K562 (cell line): ENCODE measurements at regions not wholly inside any gene's neighbourhood (a gene's known extent, or its start where the extent isn't known, plus 50 kb on each side); places are given as distances from the start of the nearest gene placed in this dataset.

Source experiments
- ATAC-seq: fragments of 200-7000 bp; cut with Tn5 transposase; 3 replicates; pipeline ENCODE4 v1.9.1; 2020; ENCODE audit warnings: moderate library complexity
- BruUV-seq: library from RNA; stranded (reverse); fragments of 400-500 nt; replicated peaks from 2 replicates; lab custom pipeline; 2021; lab: Mats Ljungman, UMichigan
- CTCF ChIA-PET: fragments of 300-600 bp; formaldehyde crosslinking; extraction: SDS; loops from one replicate; lab custom pipeline; 2021; ENCODE audit warnings: low intra/inter-chr PET ratio; lab: Yijun Ruan, JAX
- POLR2A ChIA-PET: fragments of 300-600, 350-650 bp; sonication (Branson Sonifier 250); formaldehyde crosslinking; extraction: SDS; loops from one replicate; lab custom pipeline; 2021; ENCODE audit warnings: antibody characterized with exemption, inconsistent platforms; lab: Yijun Ruan, JAX
- DNase-seq, 4 experiments: peaks; one replicate each; pipeline versions ENCODE4 v3.0.0 to v3.0.0-alpha.2; 2011 to 2018; ENCODE audit warnings: low spot score in 3 of 4, mixed read lengths in 3 of 4; ENCODE audit errors: extremely low read depth in 1 of 4
- FAIRE-seq: peaks from 2 replicates; lab custom pipeline; 2011; peaks lifted over from hg19 to GRCh38; lab: Jason Lieb, UNC
- H2AFZ ChIP-seq: 2 replicates; pipeline ENCODE4 v1.6.0; 2011; ENCODE audit warnings: low read depth, low read length, control low read depth, inconsistent platforms
- H3K27ac ChIP-seq: fragments of 200-600 bp; 3 replicates; pipeline ENCODE4 v1.8.0; 2011; ENCODE audit warnings: low read depth, mild to moderate bottlenecking, control low read depth, inconsistent platforms, low read length, moderate library complexity, mixed read lengths; ENCODE audit errors: extremely low read depth
- H3K27me3 ChIP-seq, 2 experiments: fragments of 300-600 bp in 1 of 2; 2 replicates in 1 of 2; 3 replicates in 1 of 2; pipeline versions ENCODE4 v1.6.0 to v1.8.0; 2011; ENCODE audit warnings: inconsistent platforms in 2 of 2, low read length in 2 of 2, mild to moderate bottlenecking in 1 of 2, mixed read lengths in 1 of 2, moderate library complexity in 1 of 2; ENCODE audit not compliant: control insufficient read depth in 2 of 2, insufficient read depth in 2 of 2
- H3K36me3 ChIP-seq: fragments of 300-600 bp; 3 replicates; pipeline ENCODE4 v1.8.0; 2011; ENCODE audit warnings: mild to moderate bottlenecking, low read length, inconsistent platforms; ENCODE audit not compliant: control insufficient read depth, insufficient read depth
- H3K4me1 ChIP-seq, 2 experiments: fragments of 200-600 bp in 1 of 2; replicated peaks in 1 of 2; 2 replicates in 1 of 2; 3 replicates in 1 of 2; pipeline versions ENCODE4 v1.5.1 to v1.8.0; 2011; ENCODE audit warnings: inconsistent platforms in 2 of 2, low read length in 2 of 2, mild to moderate bottlenecking in 1 of 2, mixed read lengths in 1 of 2, moderate library complexity in 1 of 2; ENCODE audit not compliant: control insufficient read depth in 2 of 2, insufficient read depth in 2 of 2
- H3K4me2 ChIP-seq: 2 replicates; pipeline ENCODE4 v1.6.1; 2011; ENCODE audit warnings: low read length, control low read depth, inconsistent platforms, mixed read lengths; ENCODE audit not compliant: insufficient read depth
- H3K4me3 ChIP-seq: fragments of 200-600 bp; sonication (generic), shearing (Covaris generic); 2 replicates; pipeline ENCODE4 v1.5.1; 2016; ENCODE audit warnings: control low read depth, inconsistent platforms
- H3K79me2 ChIP-seq: fragments of 200-600 bp; 3 replicates; pipeline ENCODE4 v1.8.0; 2011; ENCODE audit warnings: low read length, inconsistent platforms; ENCODE audit not compliant: control insufficient read depth, insufficient read depth
- H3K9ac ChIP-seq, 2 experiments: 2 replicates each; pipeline versions ENCODE4 v1.6.0 to v1.6.1; 2011; ENCODE audit warnings: low read depth in 2 of 2, low read length in 2 of 2, control low read depth in 1 of 2, inconsistent platforms in 1 of 2, mild to moderate bottlenecking in 1 of 2, mixed read lengths in 1 of 2; ENCODE audit not compliant: insufficient read depth in 1 of 2
- H3K9me1 ChIP-seq: one replicate; pipeline ENCODE4 v1.6.0; 2011; ENCODE audit warnings: inconsistent platforms, mild to moderate bottlenecking, low read length, moderate library complexity; ENCODE audit not compliant: control insufficient read depth, insufficient read depth
- H3K9me3 ChIP-seq: replicated peaks from 2 replicates; pipeline ENCODE4 v1.5.1; 2011; ENCODE audit warnings: low read depth, low read length, inconsistent platforms; ENCODE audit not compliant: control insufficient read depth, insufficient read depth
- H4K20me1 ChIP-seq: replicated peaks from 2 replicates; pipeline ENCODE4 v1.6.1; 2011; ENCODE audit warnings: low read length, inconsistent platforms, mixed read lengths; ENCODE audit not compliant: control insufficient read depth, insufficient read depth
- ELF4 ChIP-seq: fragments of 450-650 bp; formaldehyde crosslinking; IDR thresholded peaks from 2 replicates; pipeline ENCODE4 v1.4.0; 2022; ENCODE audit warnings: missing genetic modification characterization
- HNRNPLL ChIP-seq: fragments of 200-400 bp; formaldehyde crosslinking; IDR thresholded peaks from 2 replicates; pipeline ENCODE4 v1.6.1; 2017; ENCODE audit warnings: low read length, low read depth, mild to moderate bottlenecking; ENCODE audit not compliant: poor library complexity, severe bottlenecking
- MEIS2 ChIP-seq: fragments of 450-650 bp; IDR thresholded peaks from 2 replicates; pipeline ENCODE4 v1.6.1; 2014; ENCODE audit warnings: mild to moderate bottlenecking; ENCODE audit not compliant: partially characterized antibody
- NBN ChIP-seq: fragments of 450-650 bp; IDR thresholded peaks from 2 replicates; pipeline ENCODE4 v1.6.1; 2016; ENCODE audit warnings: low read depth, mild to moderate bottlenecking
- NCOA6 ChIP-seq: fragments of 450-650 bp; IDR thresholded peaks from 2 replicates; pipeline ENCODE4 v1.6.1; 2017; ENCODE audit warnings: mild to moderate bottlenecking
- RNF219 ChIP-seq: fragments of 250-450 bp; sonication (Bioruptor Pico); IDR thresholded peaks from 2 replicates; pipeline ENCODE4 v1.5.0; 2022; ENCODE audit warnings: mild to moderate bottlenecking
- THRA ChIP-seq: fragments of 450-650 bp; IDR thresholded peaks from 2 replicates; pipeline ENCODE4 v1.6.1; 2017; ENCODE audit warnings: mild to moderate bottlenecking, moderate library complexity
- WHSC1 ChIP-seq: IDR thresholded peaks from one replicate; pipeline ENCODE4 v1.6.1; 2012; ENCODE audit warnings: low read length, control low read depth, inconsistent platforms
- ZNF76 ChIP-seq: fragments of 250-450 bp; sonication (Bioruptor Pico); IDR thresholded peaks from 2 replicates; pipeline ENCODE4 v1.4.0; 2020; ENCODE audit warnings: mild to moderate bottlenecking, moderate library complexity, borderline replicate concordance
- in situ Hi-C: fragments of 300-500 bp; cut with MboI; formaldehyde crosslinking; loops from 4 replicates; pipeline ENCODE4 v1.15.0; 2018; ENCODE audit warnings: inconsistent platforms, mixed read lengths
- intact Hi-C: fragments of 100-400 bp; cut with micrococcal nuclease; formaldehyde crosslinking; loops from 2 replicates; pipeline ENCODE4 v1.14.2; 2022
- TF ChIP-seq, protein P1 (sequence below): fragments of 250-450 bp; sonication (Bioruptor Pico); IDR thresholded peaks from 2 replicates; pipeline ENCODE4 v1.4.0; 2020; ENCODE audit warnings: mild to moderate bottlenecking, moderate library complexity, borderline replicate concordance
- TF ChIP-seq, protein P2 (sequence below), 3 experiments: fragments of 200-800 bp in 1 of 3; fragments of 250-450 bp in 1 of 3; fragments of 450-650 bp in 1 of 3; sonication (Bioruptor Pico) in 1 of 3; sonication (Bioruptor generic) in 1 of 3; formaldehyde crosslinking in 1 of 3; IDR thresholded peaks; 2 replicates each; pipeline versions ENCODE4 v1.6.1 to v1.8.0; 2016 to 2022; ENCODE audit warnings: mild to moderate bottlenecking in 2 of 3, missing genetic modification characterization in 2 of 3, missing compliant biosample characterization in 1 of 3, moderate library complexity in 1 of 3
- TF ChIP-seq, protein P3 (sequence below): fragments of 250-450 bp; sonication (Bioruptor Pico); IDR thresholded peaks from 2 replicates; pipeline ENCODE4 v1.4.0; 2020

DNA sequence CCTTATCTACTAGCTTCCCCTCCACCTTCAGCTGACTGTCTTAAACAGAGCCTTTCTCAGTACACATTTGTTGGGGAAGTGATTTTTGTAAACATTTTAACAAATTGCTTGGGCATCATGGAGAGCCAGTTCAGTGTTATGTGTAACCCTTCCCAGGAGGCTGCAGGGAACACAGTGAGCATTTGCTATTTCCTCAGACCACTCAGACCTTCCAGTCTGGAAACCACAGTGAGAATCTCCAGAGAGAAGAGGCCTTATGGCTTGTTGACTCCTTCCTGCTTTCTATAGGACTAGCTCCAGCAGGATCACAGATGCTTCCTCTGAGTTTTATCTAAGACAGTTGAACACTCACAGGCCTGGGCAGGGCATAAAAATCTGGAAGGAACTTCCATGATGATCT, 409.8 kb upstream of the NPVF start:
- BruUV-seq, result no TSS peak
- FAIRE-seq (no peak), ATAC-seq (no peak), DNase-seq (no peak)
- no peak overlapping the region for H3K9ac ChIP-seq
- in situ Hi-C loops, result no loop called here
- H3K4me3 ChIP-seq, result no peak overlapping the region
- CTCF ChIA-PET, result no interaction called here
- H3K4me1 ChIP-seq, result peaks cover 0 to under 1% of the 10 kb centered on the region in 2 experiments; a peak in 1 of 5 replicates
- no peaks in the 10 kb centered on the region for H3K36me3 ChIP-seq
- no peak overlapping the region for H2AFZ ChIP-seq
- POLR2A ChIA-PET, result no interaction called here
- H3K4me2 ChIP-seq, result no peak overlapping the region
- H3K27ac ChIP-seq, result no peak overlapping the region
- intact Hi-C loops, result no loop called here
- H3K9me1 ChIP-seq, result no peaks in the 10 kb centered on the region
- H3K27me3 ChIP-seq, result peaks cover 3 to 8% of the 10 kb centered on the region in 2 experiments; a peak in 2 of 5 replicates
- no peaks in the 10 kb centered on the region; the same call in 1 of the 2 replicates for H4K20me1 ChIP-seq
- no peaks in the 10 kb centered on the region for H3K79me2 ChIP-seq
- H3K9me3 ChIP-seq, result no peaks in the 10 kb centered on the region
- no peak for TF ChIP-seq WHSC1
- TF ChIP-seq, protein P1, sequence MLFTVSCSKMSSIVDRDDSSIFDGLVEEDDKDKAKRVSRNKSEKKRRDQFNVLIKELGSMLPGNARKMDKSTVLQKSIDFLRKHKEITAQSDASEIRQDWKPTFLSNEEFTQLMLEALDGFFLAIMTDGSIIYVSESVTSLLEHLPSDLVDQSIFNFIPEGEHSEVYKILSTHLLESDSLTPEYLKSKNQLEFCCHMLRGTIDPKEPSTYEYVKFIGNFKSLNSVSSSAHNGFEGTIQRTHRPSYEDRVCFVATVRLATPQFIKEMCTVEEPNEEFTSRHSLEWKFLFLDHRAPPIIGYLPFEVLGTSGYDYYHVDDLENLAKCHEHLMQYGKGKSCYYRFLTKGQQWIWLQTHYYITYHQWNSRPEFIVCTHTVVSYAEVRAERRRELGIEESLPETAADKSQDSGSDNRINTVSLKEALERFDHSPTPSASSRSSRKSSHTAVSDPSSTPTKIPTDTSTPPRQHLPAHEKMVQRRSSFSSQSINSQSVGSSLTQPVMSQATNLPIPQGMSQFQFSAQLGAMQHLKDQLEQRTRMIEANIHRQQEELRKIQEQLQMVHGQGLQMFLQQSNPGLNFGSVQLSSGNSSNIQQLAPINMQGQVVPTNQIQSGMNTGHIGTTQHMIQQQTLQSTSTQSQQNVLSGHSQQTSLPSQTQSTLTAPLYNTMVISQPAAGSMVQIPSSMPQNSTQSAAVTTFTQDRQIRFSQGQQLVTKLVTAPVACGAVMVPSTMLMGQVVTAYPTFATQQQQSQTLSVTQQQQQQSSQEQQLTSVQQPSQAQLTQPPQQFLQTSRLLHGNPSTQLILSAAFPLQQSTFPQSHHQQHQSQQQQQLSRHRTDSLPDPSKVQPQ (CRISPR knock-in tag), result no peak
- TF ChIP-seq HNRNPLL, result no peak
- no peak for TF ChIP-seq NBN
- TF ChIP-seq, protein P2, sequence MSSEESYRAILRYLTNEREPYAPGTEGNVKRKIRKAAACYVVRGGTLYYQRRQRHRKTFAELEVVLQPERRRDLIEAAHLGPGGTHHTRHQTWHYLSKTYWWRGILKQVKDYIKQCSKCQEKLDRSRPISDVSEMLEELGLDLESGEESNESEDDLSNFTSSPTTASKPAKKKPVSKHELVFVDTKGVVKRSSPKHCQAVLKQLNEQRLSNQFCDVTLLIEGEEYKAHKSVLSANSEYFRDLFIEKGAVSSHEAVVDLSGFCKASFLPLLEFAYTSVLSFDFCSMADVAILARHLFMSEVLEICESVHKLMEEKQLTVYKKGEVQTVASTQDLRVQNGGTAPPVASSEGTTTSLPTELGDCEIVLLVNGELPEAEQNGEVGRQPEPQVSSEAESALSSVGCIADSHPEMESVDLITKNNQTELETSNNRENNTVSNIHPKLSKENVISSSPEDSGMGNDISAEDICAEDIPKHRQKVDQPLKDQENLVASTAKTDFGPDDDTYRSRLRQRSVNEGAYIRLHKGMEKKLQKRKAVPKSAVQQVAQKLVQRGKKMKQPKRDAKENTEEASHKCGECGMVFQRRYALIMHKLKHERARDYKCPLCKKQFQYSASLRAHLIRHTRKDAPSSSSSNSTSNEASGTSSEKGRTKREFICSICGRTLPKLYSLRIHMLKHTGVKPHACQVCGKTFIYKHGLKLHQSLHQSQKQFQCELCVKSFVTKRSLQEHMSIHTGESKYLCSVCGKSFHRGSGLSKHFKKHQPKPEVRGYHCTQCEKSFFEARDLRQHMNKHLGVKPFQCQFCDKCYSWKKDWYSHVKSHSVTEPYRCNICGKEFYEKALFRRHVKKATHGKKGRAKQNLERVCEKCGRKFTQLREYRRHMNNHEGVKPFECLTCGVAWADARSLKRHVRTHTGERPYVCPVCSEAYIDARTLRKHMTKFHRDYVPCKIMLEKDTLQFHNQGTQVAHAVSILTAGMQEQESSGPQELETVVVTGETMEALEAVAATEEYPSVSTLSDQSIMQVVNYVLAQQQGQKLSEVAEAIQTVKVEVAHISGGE (CRISPR knock-in tag; IDR thresholded peaks at IDR 0.05), result no peak
- TF ChIP-seq NCOA6, result no peak
- TF ChIP-seq, protein P3, sequence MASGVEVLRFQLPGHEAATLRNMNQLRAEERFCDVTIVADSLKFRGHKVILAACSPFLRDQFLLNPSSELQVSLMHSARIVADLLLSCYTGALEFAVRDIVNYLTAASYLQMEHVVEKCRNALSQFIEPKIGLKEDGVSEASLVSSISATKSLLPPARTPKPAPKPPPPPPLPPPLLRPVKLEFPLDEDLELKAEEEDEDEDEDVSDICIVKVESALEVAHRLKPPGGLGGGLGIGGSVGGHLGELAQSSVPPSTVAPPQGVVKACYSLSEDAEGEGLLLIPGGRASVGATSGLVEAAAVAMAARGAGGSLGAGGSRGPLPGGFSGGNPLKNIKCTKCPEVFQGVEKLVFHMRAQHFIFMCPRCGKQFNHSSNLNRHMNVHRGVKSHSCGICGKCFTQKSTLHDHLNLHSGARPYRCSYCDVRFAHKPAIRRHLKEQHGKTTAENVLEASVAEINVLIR (CRISPR knock-in tag), result no peak
- no peak for TF ChIP-seq ELF4 (CRISPR knock-in tag)
- TF ChIP-seq MEIS2, result no peak
- TF ChIP-seq THRA, result no peak
- TF ChIP-seq RNF219 (CRISPR knock-in tag), result no peak
- TF ChIP-seq ZNF76 (CRISPR knock-in tag), result no peak
